CD4-positive, alpha-beta T cell treated with Interleukin-21 for 1 hour (primary cell): ENCODE measurements at regions not wholly inside any gene's neighbourhood (a gene's known extent, or its start where the extent isn't known, plus 50 kb on each side); places are given as distances from the start of the nearest gene placed in this dataset.
"Not testable (repeated sequence)": the region's sequence is repeated elsewhere in the genome, so short reads cannot be mapped to it uniquely, and the experiment has no call there.

Experiments
- DNase-seq: peaks from one replicate; pipeline ENCODE4 v3.0.0-alpha.2; 2020

- DNase-seq, result not testable (repeated sequence)
These were observed 738.0 kb upstream of the CDH6 start for GRCh38 chr5:30455484-30455883.

GRCh38 chr5:30453168-30453567 lies 740.3 kb upstream of the CDH6 start:
- no peak for DNase-seq

GRCh38 chr5:30450153-30450552 lies 743.3 kb upstream of the CDH6 start:
- no peak for DNase-seq

DNA sequence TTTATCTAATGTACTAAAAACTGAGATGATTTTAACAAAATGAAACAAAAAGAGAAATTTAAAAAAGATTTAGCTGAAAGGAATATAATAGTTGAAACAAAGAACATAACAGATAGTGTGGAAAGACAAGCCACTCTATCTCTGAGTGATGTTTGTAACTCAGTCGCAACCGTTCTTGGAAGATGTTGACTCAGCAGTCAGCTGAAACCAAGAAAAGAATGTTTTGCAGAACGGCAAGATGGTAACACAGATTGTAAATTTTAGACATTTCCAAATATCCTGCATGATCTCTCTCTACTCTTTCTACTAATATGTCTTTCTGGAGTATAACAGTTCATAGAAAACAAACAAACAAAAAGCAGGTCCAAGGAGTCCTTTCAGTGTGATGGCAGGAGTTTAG lies 746.1 kb upstream of the CDH6 start:
- DNase-seq, result no peak

GRCh38 chr5:30446456-30446855 lies 747.0 kb upstream of the CDH6 start:
- no peak for DNase-seq

DNA sequence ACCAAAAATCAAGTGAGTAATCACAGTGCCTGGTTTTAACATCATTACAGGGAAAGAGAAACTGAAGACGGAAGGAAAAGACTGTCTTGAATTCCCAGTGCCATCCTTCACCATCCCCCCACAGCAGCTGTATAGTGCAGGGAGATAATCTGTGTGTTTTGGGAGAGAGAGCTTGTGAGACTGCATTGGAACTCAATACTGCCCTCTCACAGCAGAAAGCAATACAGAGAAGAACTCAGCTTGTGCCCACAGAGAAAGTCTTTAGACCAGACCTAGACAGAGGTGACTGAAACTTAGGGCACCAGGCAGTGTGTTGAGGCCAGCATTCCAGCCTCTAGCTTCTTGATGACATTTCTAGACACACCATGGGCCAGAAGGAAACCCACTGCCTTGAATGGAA lies 754.7 kb upstream of the CDH6 start:
- no peak for DNase-seq

DNA sequence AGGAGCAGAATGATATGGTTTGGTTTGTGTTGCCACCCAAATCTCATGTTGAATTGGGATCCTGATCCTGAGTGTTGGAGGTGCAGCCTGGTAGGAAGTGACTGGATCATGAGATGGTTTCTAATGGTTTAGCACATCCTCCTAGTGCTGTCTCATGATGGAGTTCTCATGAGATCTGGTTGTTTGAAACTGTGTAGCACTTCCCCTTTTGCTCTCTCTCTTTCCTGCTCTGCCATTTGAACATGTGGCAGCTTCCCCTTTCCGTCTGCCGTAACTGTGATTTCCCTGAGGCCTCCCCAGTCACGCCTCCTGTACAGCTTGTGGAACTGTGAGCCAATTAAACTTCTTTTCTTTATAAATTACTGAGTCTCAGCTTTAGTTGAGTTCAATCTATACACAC lies 756.8 kb upstream of the CDH6 start:
- no peak for DNase-seq

GRCh38 chr5:30428866-30429407 lies 764.5 kb upstream of the CDH6 start:
- not testable (repeated sequence) for DNase-seq

DNA sequence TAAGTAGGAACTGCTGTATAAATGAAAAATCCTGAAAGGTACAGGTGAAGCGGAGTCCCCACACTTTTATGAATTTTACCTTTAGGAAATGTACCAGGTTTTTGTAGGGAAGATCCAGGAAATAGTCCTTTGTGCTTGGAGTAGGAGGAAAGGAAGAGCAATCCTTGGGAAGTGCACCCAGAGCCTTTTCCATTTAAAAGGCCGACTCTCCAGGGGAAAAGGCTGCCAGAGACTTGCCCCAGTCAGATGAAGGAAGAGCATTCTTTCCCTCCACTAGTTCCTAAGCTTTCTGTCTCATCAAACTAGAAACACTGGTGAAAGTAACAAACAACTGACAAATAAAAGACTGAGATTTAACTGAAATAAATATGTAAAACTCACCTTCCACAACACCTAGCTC lies 779.4 kb upstream of the CDH6 start:
- no peak for DNase-seq

- no peak for DNase-seq
These were observed 779.9 kb upstream of the CDH6 start for GRCh38 chr5:30413540-30413939.

GRCh38 chr5:30405821-30406220 lies 787.7 kb upstream of the CDH6 start:
- no peak for DNase-seq

GRCh38 chr5:30401479-30402058 lies 791.9 kb upstream of the CDH6 start:
- DNase-seq, result no peak

DNA sequence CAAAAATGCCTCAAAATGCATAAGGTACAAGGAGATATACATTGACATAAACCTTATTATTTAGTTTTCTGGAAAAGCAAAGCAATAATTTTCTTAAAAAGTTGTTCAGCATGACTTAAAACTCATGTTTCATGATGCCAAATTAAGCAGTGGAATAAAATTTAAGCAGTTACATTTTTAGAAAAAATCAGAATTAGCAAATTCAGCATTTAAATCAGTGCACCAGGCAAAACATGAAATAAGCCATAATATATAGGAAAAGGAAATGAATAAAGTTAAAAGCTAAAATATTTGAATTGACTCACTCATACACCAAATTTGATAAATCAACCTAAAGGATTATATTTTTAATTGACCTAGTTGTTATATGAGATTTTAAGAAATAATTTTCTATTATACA lies 795.1 kb upstream of the CDH6 start:
- no peak for DNase-seq

- no peak for DNase-seq
These were observed 800.6 kb upstream of the CDH6 start for GRCh38 chr5:30392897-30393296.

DNA sequence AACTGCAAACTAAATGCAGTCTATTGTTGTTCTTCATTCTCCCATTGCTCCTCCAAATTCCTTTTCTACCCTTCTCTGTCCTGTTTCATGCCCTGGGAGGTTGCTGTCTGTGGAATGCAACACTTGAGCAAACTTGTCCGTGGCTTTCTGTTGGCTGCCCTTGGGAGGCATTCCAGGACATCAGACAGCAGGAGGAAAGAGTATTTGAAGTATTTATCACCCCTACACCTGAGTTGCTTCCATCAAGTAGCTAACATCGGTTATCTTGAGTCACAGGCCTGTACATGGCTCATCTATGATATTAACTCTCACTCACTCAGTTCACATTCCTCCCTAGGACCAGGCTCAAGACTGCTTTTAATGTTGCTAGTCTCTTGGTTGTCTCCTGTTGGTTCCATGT lies 803.4 kb upstream of the CDH6 start:
- no peak for DNase-seq

DNA sequence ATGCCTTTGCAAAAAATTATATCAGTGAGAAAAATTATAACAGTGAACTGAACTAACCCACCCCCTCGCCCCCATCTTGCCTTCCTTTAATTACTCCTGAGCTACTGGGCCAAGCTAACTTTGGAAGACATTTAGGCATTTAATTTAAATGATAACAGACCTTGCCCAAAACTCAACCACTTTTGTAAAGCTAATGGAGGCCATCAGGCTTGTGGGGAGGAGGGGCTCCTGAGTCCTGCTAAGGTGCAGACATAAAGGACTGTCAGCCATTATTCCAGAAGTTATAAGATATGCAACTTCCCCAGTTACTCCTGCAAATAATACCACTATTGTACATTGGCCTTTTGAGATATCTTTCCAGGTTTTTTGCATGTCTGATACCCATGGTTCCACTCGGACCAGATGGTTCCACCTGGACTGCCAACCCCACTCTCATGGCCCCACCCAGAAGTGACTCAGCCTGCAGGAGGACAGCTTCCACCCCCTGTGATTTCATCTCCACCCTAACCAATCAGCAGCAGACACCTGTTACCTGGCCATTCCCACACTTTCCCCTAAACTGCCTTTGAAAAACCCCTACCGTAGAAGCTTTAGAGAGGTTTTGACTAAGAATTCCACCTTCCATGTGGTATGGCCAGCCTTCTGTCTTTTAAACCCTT lies 805.4 kb upstream of the CDH6 start:
- no peak for DNase-seq

DNA sequence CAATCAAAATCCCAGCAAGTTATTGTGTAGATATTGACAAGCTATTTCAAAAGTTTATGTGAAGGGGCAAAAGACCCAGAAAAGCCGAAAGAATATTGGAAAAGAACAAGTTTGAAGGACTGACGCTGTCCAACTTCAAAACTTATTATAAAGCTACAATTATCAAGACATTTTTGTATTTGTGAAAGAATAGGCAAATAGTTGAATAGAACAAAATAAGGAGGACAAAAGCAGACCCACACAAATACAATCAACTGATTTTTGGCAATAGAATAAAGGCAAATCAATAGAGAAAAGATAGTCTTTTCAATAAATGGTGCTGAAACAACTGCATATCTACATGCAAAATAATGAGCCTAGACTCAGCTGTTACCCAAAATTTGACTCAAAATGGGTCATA lies 807.7 kb upstream of the CDH6 start:
- DNase-seq, result no peak

DNA sequence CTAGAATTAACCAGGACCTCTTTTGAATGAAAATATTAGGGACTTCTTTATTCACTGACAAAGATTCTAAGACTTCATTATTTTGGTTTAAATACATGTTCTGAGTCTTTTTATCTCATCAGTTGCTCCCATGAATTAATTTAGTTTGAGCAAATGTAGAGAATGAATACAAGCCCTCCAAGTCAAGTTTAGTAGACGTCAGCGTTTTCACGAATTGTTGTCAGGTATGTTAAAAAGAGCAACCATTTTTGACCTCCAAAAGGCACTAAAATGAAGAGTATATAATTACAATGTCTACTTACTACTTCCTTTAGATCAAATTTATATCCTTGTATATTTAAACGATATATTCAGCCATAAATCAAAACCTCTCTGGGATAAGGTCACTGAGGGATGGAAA lies 809.3 kb upstream of the CDH6 start:
- DNase-seq, result no peak

- DNase-seq, result no peak
These were observed 813.3 kb upstream of the CDH6 start for GRCh38 chr5:30380228-30380627.

DNA sequence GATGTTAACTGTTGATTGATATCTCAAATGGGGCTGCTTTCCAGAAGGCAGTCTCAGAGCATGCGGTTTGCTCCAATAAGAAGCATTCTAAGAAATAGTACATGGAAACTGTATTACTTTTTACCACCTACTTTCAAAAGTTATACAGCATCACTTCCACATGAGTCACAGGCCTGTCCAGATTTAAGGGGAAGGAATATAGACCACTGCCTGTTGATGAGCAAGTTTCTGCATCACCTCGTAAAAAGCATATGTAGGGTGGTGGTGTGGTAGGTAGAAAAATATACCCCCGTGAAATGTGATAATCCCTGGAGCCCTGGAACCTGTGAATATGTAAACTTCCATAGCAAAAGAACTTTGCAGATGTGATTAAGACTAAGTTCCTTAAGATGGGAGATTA lies 816.6 kb upstream of the CDH6 start:
- DNase-seq, result no peak

DNA sequence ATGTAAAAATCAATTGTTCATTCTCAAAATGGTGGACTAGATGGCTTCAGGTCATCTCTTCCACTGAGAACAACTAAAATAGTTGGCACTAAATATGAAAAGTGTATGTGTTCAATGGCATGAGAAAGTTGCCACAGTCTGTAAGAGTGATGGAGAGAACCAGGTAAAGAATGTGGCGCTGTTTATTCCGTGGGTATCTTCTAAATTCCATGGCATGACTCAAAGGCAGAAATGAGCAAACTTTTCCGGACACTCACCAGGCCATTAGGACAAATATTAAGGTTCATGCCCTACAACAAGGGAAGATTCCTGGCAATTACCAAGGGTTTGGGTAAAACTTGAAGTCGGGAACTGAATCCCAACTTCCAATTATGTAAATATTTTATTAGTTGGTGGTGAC lies 825.4 kb upstream of the CDH6 start:
- DNase-seq, result no peak

- DNase-seq, result not testable (repeated sequence)
These were observed 828.5 kb upstream of the CDH6 start for GRCh38 chr5:30365031-30365430.

DNA sequence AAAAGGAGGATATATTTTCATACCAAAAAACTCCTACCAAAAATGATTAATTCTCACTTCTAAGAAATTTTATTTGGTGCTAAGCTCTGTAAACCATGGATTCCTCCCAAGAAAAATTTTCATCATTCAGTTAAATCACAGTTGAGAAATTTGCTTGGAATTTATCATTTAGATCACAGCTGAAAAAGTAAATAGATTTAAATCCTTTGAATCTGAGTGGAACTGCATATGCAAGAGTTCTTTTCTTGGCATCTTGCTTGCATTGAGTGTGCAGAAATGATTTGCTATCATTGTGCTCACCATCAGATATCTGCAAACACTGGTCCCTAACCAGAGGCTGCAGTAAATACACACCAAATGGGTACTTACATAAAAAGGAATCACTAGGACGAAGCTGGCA lies 836.1 kb upstream of the CDH6 start:
- DNase-seq, result no peak

DNA sequence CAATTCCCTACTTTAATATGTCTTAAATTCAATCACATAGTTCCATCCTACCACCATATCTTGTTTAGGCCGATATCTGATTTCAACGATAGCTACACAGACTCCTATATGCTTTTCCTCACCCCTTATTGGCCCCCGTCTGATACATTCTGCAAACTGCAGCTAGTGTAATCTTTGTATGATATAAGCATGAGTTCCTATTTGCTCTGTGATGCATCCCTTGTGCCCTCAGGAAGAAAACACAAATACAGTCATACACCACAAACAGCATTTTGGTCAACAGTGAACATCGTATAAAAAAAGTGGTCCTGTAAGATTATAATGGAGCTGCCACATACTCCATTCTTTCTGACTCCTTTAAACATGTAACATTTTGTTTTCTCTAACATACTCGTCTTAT lies 837.8 kb upstream of the CDH6 start:
- DNase-seq, result no peak

DNA sequence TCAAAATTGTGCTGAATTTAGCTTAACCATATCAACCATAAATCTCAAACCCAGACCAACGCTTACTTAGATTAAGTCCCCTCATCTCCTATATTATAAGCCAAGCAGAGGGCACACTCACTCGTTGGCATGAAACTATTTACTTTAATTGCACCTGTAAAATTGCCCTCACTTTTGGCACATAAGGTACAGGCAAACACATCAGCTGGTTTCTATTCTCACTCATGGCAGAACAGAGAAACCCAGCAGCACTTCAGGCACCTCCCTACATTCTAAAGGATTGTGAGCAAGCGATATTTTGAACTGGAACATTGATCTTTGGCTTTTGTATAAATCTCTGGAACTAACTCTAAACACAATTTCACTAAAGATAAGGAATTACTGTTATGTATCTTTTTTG lies 845.6 kb upstream of the CDH6 start:
- no peak for DNase-seq
